Middle frontal gyrus (tissue), 1 donor: ENCODE measurements at regions not wholly inside any gene's neighbourhood (a gene's known extent, or its start where the extent isn't known, plus 50 kb on each side); places are given as distances from the start of the nearest gene placed in this dataset.
"Not testable (repeated sequence)": the region's sequence is repeated elsewhere in the genome, so short reads cannot be mapped to it uniquely, and the experiment has no call there.

ENCODE experiments used
- DNase-seq: peaks from one replicate; pipeline ENCODE4 v3.0.0-alpha.2; 2015; ENCODE audit warnings: low spot score; ENCODE audit errors: extremely low spot score

DNA sequence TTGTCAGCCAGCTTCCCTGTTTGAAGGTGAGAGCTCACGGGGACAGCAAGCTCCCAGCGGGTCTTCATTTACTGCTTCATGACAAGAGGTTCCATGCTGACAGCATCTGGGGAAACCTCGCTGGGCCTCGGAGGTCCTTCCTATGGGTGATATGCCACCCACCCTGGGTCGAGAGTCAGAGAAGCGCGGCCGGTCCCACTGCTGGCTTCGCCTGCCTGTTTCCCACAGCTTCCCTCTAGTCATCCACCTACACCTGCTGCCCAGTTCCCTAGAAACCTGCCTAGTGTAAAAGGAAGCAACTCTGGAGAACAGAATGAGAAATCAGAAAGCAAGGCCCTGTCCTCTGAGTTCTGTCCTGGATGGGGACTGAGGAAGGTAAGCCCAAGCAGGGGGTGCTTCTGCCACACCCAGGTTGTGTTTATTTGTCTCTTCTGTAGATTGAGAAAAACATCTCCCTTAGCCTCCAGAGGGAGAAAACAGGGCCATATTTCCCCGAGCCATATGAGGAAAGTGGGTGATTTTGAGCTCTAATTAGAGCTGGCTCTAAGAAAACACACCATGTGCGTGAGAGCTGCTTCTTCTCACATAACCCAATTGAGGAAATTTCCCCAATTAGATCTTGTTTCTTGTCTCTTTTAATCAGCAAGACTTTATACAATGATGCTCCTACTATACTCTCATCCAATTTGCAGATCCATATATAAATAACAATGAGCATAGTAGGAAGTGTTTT lies 504.3 kb downstream of the IRS2 start:
- no peak for DNase-seq

DNA sequence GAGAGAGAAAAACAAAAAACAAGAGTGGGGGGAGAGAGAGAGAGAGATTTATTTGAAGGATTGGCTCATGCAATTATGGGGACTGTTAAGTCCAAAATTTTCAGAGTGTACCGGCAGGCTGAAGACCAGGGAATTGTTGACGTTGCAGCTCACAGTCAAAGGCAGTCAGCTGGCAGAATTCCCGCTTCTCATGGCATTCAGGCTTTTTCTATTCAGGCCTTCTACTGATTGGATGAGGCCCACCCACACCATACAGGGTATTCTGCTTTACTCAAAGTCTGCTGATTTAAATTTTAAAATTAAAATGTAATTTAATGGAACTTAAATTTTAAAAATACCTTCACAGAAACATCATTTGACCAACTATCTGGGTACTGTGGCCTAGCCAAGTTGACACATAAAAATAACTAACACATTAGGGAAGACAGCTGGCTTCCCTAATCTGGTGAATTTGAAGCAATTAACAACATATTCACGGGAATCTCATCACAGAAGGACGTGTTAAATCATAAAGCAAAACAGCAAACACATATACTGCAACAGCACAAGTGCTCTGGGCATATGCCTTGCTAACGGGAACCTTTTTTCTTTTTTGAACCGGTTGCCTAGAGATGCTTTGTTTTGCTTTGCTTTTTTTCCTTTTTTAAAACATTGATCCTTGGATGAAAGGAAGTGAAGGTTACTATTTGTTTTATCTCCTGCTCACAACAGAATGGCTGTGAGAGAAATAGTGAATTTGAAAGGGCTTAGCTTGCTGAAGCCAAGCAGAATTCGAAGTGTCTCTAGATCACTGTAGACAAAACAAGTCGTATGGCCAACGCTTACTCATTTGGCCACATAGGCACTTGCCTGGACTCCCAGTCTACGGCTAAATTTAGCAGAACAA lies 505.1 kb downstream of the IRS2 start:
- DNase-seq = no peak

DNA sequence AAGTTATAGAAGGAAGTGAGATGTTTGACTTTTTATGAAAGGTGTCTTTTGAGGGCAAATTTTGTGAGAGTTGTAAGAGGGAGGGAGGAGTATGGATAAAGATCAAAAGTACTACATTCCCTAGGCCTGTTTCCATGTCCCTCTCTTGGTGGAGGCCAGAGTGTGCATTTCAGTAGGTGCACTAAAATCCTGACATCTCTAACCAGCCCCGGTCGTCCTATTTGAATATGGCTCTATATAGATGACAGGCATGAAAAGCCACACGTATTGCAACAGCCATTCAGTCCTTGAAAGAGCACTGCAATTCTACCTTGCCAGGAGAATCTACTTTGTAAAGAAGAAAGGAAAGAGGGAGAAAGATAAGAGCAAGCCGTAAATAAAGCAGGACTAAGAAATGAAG lies 510.1 kb downstream of the IRS2 start:
- no peak for DNase-seq

DNA sequence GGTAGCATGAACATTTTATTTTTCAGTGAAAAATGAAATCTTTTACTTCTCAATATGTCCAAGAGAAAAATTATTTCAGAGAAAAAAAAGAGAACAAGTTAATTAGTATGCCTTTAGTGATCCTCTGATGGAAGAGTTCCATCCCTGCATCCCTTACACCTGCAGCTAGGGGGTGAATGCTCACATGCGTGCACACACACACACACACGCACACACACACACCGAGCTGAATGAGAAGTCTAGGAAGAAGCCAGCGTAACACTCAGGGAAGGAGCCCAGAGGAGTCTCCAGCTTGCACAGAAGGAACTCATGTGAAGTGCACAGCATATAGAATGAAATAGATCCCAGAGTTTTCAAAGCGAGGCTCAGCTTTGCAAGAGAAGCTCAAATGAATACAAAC lies 510.5 kb downstream of the IRS2 start:
- DNase-seq = no peak

DNA sequence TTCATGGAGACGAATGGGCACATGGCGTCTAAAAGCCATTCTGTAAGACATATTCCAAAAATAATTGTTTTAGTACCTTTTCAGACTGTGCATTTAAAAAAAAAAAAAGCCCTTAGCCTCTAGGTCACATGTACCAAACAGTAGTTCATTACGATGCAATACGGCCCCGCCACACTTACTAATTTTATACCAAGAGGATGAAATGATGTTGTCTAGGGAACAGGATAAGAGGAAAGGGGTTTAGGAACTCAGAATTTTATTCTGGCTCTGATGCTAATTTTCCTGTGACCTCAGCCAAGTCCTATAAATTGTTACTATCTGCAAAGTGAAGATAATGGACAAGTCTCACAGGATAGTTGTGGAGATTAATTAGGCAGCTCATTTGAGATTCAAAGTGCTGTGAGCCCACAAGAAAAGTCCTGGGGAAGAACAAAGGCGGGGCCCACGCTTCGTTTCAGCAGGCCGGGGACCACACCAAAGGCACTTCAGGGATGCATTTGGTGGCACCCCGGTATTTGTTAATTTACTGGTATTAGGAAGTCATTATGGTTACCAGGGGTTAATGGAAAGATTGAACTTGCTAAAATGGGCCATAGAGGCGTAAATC lies 511.1 kb downstream of the IRS2 start:
- no peak for DNase-seq

DNA sequence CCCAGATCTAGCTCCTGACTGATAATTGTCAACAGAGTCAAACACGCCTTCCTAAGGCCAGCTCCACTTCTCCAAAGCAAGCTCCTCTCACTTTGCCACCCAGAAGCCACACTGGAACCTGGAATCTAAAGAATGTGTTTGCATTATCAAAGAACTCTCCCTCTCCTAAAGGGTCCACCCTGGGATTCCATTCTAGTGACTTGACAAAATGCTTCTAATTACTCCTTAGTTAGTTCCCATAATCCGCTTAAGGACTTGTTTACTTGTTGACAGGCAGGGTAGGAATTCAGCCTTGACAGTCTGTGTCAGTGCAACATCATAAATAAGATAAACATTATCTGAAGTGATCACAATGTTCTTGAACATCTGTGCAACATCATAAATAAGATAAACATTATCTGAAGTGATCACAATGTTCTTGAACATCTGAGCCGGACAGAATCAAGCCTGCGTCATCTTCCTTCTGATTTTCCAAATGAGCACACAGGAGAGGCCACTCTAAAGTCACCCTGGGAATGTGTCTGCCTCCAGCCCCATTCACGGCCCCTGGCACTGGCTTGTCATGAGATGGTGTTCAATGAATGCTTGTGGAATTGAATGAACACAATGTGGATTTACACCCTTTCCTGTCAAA lies 512.1 kb downstream of the IRS2 start:
- no peak for DNase-seq

DNA sequence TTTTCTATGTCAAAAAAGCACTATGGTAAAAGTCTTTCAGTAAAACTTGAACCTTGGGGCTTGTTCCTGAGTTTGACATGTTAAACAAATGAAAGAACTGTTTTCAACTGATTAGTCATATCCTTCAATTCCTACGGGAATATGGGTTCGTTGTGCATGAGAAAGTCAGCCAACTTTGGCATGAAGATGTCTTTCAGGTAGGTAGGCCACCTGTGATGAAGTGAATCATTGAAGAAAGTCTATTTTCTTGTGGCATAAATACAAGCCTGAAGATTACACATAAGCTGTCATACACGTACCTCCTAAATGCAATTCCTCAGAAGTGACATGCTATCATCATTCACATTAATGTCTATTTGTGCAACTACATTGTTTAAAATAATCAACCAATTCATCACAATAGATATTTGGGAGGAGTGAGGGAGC lies 513.0 kb downstream of the IRS2 start:
- no peak for DNase-seq

DNA sequence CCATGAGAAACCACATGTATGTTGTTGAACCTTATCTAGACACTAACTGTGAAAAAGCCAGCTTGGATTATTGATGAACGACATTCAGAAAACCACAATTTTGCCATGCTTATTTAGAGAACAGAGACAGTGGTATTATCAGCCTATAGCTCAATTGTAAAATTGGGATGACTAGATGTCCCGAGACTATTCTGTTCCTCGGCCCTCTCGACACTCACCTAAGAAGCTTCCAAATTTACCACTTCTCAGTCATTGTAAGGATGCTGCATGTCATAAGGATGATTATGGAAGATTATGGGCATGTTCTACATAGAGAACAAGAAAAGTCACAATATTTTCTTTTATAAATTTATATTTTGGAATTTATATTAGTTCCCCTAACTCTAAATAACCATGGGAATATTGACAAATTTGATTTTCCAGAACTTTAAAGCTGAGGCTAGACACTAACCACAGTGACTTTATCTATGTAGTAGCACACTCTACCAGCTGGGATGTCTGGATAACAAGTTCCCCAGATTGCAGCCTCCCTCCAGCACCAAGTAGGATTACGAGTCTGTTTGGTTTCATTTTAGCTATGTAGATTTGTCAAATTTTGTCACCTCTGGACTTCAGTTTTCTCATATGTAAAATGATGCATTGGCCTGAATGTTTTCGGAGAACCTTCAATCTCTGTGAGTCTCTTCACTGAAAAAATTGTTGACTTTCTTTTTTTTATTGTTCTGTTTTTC lies 513.6 kb downstream of the IRS2 start:
- no peak for DNase-seq

DNA sequence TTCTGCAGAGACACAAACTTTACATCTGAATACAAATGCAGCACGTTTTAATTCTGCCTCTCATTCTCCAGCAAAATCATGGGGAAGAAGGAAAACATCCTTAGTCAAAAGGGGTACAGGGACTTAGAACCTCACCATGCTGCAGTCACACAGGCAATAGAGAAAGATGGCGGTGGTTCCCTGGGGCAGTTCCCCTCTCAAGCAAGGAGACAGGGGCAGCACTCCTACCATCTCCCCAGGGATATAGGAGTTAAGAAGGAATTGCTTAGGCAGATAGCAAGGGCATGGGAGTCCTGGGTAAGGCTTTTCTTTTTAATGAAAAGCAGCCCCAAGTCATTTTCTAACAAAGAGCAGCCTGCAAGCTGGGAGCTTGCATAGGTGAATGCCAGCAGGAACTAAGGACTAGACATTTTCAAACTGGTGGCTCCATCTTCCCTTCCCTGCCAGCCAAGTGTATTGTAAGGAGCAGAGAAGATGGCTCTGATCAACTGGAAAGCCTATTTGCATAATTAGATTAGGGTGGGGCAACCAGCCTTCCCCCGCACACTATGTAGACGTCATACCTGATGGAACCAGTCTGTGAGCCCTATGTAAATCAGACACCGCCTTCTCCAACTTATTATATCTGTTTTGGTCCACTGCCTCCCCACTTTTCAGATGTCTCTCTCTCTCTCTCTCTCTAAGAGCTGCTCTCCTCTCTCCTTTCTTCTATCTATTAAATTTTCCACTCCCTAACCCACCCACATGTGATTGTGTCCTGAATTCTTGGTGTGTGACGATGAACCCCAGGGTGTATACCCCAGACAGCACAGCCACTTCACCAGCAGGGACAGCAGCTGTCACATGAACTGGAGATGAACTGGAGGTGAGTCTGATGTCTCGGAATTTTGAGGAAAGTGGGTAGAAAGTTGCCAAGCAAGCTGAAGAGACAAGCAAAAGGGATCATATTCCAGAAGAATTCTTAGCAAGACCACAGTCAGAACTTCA lies 514.5 kb downstream of the IRS2 start:
- no peak for DNase-seq

DNA sequence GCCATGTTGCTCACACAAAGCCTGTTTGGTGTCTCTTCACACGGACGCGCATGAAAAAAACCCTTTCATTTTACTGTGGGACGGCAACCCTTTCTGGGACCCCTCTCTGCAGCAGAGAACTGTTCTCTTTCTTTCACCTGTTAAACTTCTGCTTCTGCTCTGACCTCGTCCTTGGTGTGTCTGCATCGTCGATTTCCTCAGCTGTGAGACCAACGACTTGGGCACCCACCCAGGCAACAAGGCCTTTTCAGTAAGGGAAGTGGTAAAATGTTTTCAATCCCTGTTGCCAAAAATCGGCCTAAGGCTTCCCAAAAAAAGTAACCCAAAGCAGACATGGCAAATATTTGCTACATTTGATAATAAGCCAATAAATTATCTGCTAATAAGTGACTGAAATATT lies 515.3 kb downstream of the IRS2 start:
- DNase-seq = no peak

DNA sequence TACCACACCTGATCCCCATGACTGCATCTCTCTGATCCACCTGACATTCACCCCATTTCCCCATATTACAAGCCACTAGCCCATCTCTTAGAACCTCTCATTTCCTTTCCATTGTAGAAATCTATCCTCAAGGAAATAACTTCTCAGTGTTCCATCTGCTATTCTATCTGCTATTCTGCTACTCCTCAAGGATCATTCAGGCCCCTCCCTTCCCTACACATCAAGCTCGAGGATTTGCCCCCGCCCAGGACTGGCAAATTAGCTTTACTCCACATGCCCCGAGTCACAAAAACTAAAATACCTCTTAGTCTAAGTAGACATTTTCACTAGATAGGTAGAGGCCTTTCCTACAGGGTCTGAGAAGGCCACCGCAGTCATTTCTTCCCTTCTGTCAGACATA lies 517.0 kb downstream of the IRS2 start:
- DNase-seq = not testable (repeated sequence)

DNA sequence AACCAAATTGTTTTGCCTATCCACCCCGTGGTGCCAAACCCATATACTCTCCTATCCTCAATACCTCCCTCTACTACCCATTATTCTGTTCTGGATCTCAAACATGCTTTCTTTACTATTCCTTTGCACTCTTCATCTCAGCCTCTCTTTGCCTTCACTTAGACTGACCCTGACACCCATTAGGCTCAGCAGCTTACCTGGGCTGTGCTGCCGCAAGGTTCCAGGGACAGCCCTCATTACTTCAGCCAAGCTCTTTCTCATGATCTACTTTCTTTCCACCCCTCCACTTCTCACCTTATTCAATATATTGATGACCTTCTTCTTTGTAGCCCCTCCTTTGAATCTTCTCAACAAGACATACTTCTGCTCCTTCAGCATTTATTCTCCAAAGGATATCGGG lies 517.9 kb downstream of the IRS2 start:
- not testable (repeated sequence) for DNase-seq

DNA sequence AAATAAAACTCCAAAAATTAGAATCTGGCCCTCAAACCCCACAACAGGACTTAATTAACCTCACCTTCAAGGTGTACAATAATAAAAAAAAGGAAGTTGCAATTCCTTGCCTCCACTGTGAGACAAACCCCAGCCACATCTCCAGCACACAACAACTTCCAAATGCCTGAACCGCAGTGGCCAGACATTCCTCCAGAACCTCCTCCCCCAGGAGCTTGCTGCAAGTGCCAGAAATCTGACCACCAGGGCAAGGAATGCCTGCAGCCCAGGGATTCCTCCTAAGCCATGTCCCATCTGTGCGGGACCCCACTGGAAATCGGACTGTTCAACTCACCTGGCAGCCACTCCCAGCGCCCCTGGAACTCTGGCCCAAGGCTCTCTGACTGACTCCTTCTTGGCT lies 519.0 kb downstream of the IRS2 start:
- DNase-seq = not testable (repeated sequence)

DNA sequence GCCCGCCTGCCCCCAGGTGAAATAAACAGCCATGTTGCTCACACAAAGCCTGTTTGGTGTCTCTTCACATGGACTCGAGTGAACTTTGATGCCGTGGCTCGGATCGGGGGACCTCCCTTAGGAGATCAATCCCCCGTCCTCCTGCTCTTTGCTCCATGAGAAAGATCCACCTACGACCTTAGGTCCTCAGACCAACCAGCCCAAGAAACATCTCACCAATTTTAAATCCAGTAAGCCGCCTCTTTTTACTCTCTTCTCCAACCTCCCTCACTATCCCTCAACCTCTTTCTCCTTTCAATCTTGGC lies 521.0 kb downstream of the IRS2 start:
- DNase-seq = not testable (repeated sequence)

DNA sequence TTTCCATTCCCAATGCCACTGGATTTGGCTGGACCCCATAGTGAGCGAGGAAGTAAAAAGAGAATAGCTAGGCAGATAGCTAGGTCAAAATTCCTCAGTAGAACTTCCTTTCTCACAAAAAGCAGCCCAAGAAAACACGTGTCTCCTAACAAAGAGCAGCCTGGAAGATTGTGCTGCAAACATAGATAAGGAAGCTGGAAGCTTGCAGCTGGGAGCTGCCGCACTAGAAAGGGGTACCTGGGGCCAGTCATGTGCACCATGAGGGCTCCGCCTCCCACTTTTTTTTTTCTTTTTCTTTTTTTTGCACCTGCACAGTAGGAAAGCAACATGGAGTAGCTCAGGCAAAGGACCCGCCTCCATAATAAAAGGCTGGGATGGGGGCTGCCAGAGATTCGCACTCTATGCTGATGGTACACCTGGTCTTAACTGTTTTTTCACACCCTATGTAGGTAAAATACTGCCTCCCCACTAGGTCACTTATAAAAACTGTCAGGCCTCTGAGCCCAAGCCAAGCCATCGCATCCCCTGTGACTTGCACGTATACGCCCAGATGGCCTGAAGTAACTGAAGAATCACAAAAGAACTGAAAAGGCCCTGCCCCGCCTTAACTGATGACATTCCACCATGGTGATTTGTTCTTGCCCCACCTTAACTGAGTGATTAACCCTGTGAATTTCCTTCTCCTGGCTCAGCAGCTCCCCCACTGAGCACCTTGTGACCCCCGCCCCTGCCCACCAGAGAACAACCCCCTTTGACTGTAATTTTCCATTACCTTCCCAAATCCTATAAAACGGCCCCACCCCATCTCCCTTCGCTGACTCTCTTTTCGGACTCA lies 521.6 kb downstream of the IRS2 start:
- not testable (repeated sequence) for DNase-seq

DNA sequence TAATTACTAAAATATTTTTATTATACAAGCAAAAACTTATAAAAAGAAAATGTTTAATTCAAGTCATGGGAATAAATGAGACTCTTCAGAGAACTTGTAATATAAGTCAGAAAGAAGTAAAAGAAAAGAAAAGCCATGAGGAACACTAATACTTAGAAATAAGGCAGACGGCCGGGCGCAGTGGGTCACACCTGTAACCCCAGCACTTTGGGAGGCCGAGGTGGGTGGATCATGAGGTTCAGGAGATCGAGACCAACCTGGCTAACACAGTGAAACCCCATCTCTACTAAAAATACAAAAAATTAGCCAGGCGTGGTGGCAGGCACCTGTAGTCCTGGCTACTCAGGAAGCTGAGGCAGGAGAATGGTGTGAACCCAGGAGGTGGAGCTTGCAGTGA lies 528.6 kb downstream of the IRS2 start:
- not testable (repeated sequence) for DNase-seq
